NCI-H774 (cell line): ENCODE measurements at regions not wholly inside any gene's neighbourhood (a gene's known extent, or its start where the extent isn't known, plus 50 kb on each side); places are given as distances from the start of the nearest gene placed in this dataset.

Experiments used
- DNase-seq: peaks from one replicate; lab custom pipeline; 2025; lab: John Stamatoyannopoulos, UW

GRCh38 chr5:118778941-118779340, 209.4 kb downstream of the DTWD2 start:
- no peak for DNase-seq

GRCh38 chr5:118777189-118777736, 211.1 kb downstream of the DTWD2 start:
- DNase-seq: no peak

GRCh38 chr5:118776755-118777154, 211.6 kb downstream of the DTWD2 start:
- DNase-seq: no peak

GRCh38 chr5:118775790-118776499, 212.4 kb downstream of the DTWD2 start:
- DNase-seq: no peak

GRCh38 chr5:118768607-118769175, 219.7 kb downstream of the DTWD2 start:
- DNase-seq: no peak

GRCh38 chr5:118762291-118762690, 226.1 kb downstream of the DTWD2 start:
- no peak for DNase-seq

GRCh38 chr5:118761814-118762213, 226.5 kb downstream of the DTWD2 start:
- no peak for DNase-seq

- DNase-seq: no peak
These were observed 235.4 kb downstream of the DTWD2 start for GRCh38 chr5:118752969-118753368.

- no peak for DNase-seq
These were observed 252.0 kb downstream of the DTWD2 start for GRCh38 chr5:118736396-118736795.

GRCh38 chr5:118733394-118733793, 255.0 kb downstream of the DTWD2 start:
- no peak for DNase-seq

GRCh38 chr5:118728191-118728590, 260.2 kb downstream of the DTWD2 start:
- DNase-seq: no peak

- DNase-seq: no peak
These were observed 261.5 kb downstream of the DTWD2 start for GRCh38 chr5:118726891-118727290.

- no peak for DNase-seq
These were observed 265.4 kb downstream of the DTWD2 start for GRCh38 chr5:118723021-118723338.

GRCh38 chr5:118722122-118723020, 266.0 kb downstream of the DTWD2 start:
- DNase-seq: no peak

GRCh38 chr5:118711727-118712126, 276.6 kb downstream of the DTWD2 start:
- no peak for DNase-seq

GRCh38 chr5:118705959-118706667, 282.2 kb downstream of the DTWD2 start:
- DNase-seq: no peak

GRCh38 chr5:118703241-118703640, 285.1 kb downstream of the DTWD2 start:
- no peak for DNase-seq

GRCh38 chr5:118701791-118702190, 286.6 kb downstream of the DTWD2 start:
- DNase-seq: no peak

GRCh38 chr5:118700510-118700909, 287.8 kb downstream of the DTWD2 start:
- no peak for DNase-seq

- no peak for DNase-seq
These were observed 289.6 kb downstream of the DTWD2 start for GRCh38 chr5:118698774-118699173.

- no peak for DNase-seq
These were observed 292.3 kb downstream of the DTWD2 start for GRCh38 chr5:118696076-118696475.

GRCh38 chr5:118692811-118693342, 295.5 kb downstream of the DTWD2 start:
- DNase-seq: no peak
